ENCODE measurements at regions not wholly inside any gene's neighbourhood (a gene's known extent, or its start where the extent isn't known, plus 50 kb on each side); places are given as distances from the start of the nearest gene placed in this dataset.
"Not testable (repeated sequence)": the region's sequence is repeated elsewhere in the genome, so short reads cannot be mapped to it uniquely, and the experiment has no call there.

DNA sequence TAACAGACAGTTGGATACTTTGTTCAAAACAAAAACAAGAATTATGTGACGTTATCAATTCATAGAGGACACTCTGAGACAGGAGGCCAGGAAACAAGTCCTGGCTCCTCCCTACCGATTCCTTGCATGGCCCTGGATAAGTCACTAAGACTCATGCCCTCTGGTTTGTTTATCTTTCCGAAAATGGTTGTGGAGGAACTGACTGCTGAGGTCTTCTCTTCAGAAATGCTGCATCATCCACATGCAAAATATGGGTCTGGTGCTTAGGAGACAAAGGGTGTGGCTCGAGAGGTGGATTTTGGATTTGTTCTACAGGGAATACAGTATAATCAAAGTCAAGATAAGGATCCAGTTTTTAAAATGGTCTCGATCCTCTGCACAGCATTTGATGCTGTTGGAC, 130.9 kb downstream of the RELL1 start:
- DNase-seq (ENCODE audit: low read depth): no peak
- TF ChIP-seq CTCF (conservative IDR thresholded peaks at IDR 0.05; ENCODE audit: low read length): no peak
- no peak overlapping the region for H3K4me3 ChIP-seq (ENCODE audit: low read length)

GRCh38 chr4:37549866-37550265, 136.3 kb downstream of the RELL1 start:
- DNase-seq (ENCODE audit: low read depth); H3K4me3 ChIP-seq (ENCODE audit: low read length): not testable (repeated sequence)

DNA sequence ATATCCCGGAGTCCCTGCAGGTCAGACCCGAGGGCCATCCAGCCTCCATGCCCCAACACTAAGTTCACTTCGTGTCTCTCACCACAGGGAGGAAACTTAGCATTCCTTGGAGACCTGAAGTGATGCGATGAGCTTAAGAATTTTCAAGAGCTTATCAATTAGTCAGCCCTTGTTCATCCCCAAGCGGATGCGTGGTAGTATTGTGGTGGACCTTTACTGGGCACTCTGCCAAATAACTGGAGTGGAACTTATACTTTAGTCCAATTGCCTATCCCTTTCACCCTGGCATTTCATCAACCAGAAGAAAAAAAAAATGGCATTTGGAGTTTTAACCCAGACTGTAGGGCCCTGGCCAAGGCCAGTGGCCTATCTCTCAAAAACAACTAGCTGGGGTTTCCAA, 137.1 kb downstream of the RELL1 start:
- no peak for TF ChIP-seq CTCF (conservative IDR thresholded peaks at IDR 0.05; ENCODE audit: low read length)
- peak; percentile 39 for DNase-seq (ENCODE audit: low read depth)
- H3K4me3 ChIP-seq (ENCODE audit: low read length): no peak overlapping the region

GRCh38 chr4:37546586-37546985, 139.6 kb downstream of the RELL1 start:
- DNase-seq (ENCODE audit: low read depth): no peak
- no peak for TF ChIP-seq CTCF (conservative IDR thresholded peaks at IDR 0.05; ENCODE audit: low read length)
- H3K4me3 ChIP-seq (ENCODE audit: low read length): no peak overlapping the region

DNA sequence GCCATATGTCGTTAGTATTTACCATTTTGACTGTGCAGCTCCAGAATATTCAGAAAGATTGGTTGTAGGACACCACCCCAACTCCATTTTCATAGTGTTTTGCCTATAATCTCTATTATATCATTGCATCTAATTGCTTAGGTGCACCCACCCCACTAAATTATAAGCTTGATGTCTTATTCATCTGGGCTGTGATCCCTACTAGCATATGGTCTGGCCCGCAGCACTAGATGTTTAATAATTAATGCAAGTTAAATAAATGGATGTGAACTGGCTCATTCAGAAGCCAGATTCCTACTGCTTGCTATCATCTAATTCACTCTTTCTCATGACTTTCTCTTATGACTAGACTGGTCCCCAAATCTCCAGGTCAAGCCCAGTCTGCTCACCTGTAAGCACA, 143.5 kb downstream of the RELL1 start:
- H3K4me3 ChIP-seq (ENCODE audit: low read length): no peak overlapping the region
- no peak for DNase-seq (ENCODE audit: low read depth)
- no peak for TF ChIP-seq CTCF (conservative IDR thresholded peaks at IDR 0.05; ENCODE audit: low read length)

DNA sequence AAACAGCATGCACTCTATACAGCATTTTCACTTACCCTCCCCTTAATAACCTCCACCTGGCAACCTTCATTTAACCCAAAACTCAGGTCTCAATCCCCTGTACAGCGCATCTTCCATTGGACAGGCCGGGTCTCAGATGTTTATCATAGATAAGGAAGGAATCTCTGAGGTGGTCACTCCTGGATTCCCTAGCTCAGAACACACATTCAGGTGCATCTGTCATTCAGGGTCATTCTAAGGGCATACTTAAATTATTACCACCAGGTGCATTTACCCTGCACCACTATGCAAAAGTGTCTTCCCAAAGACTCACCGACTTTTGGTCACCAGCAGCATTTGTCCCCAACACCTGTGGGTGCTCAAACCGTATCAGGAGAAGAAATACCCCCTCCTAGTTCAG, 144.2 kb downstream of the RELL1 start:
- no peak for DNase-seq (ENCODE audit: low read depth)
- TF ChIP-seq CTCF (conservative IDR thresholded peaks at IDR 0.05; ENCODE audit: low read length): no peak
- no peak overlapping the region for H3K4me3 ChIP-seq (ENCODE audit: low read length)

GRCh38 chr4:37540486-37540885, 145.7 kb downstream of the RELL1 start:
- no peak for TF ChIP-seq CTCF (conservative IDR thresholded peaks at IDR 0.05; ENCODE audit: low read length)
- DNase-seq (ENCODE audit: low read depth): no peak
- no peak overlapping the region for H3K4me3 ChIP-seq (ENCODE audit: low read length)

DNA sequence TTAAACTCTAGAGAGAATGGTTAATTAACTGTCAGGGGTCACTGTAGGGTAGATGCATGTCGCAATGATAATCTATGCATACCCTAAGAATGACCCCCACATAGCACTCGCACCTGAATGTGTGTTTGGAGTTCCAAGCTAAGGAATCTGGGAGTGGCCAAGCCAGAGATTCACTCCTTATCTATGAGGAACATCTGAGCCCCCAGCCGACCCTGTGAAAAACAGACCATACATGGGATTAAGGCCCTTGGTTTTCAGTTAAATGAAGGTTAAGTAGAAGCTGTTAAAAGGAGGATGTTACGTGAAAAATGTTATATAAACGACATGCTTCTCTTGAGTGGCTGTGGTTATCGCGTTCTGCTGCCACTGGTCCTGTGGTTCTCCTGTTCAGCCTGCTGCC, 147.2 kb downstream of the RELL1 start:
- no peak overlapping the region for H3K4me3 ChIP-seq (ENCODE audit: low read length)
- no peak for DNase-seq (ENCODE audit: low read depth)
- TF ChIP-seq CTCF (conservative IDR thresholded peaks at IDR 0.05; ENCODE audit: low read length): no peak

Data from AG10803 (cell line).